Panc1 (cell line): ENCODE measurements at regions not wholly inside any gene's neighbourhood (a gene's known extent, or its start where the extent isn't known, plus 50 kb on each side); places are given as distances from the start of the nearest gene placed in this dataset.

Source experiments
- ATAC-seq: fragments of 200-7000 bp; cut with Tn5 transposase; 2 replicates; pipeline ENCODE4 v1.9.1; 2020; ENCODE audit warnings: mild to moderate bottlenecking, moderate library complexity
- BruUV-seq: library from RNA; stranded (reverse); fragments of 400-500 nt; replicated peaks from 2 replicates; lab custom pipeline; 2021; lab: Mats Ljungman, UMichigan
- CTCF ChIA-PET: fragments of 300-600 bp; sonication (Branson Sonifier 250); formaldehyde crosslinking; loops from one replicate; lab custom pipeline; 2022; ENCODE audit warnings: antibody characterized with exemption; lab: Charles Lee
- POLR2A ChIA-PET: fragments of 300-600 bp; sonication (Branson Sonifier 250); formaldehyde crosslinking; loops from one replicate; lab custom pipeline; 2022; ENCODE audit warnings: antibody characterized with exemption; lab: Charles Lee
- DNase-seq: peaks from one replicate; pipeline ENCODE4 v3.0.0-alpha.2; 2010; ENCODE audit warnings: low read depth, low spot score
- H3K27ac ChIP-seq: 2 replicates; pipeline ENCODE4 v1.5.1; 2011; ENCODE audit warnings: mild to moderate bottlenecking, low read length, inconsistent platforms
- H3K27me3 ChIP-seq: fragments of 200-500 bp; sonication (Bioruptor generic); 2 replicates; pipeline ENCODE4 v1.6.0; 2014; ENCODE audit warnings: low read length, inconsistent platforms; ENCODE audit not compliant: control insufficient read depth, insufficient read depth
- H3K36me3 ChIP-seq: fragments of 200-500 bp; sonication (Bioruptor generic); 2 replicates; pipeline ENCODE4 v1.5.1; 2014; ENCODE audit warnings: inconsistent platforms, mild to moderate bottlenecking, low read length, moderate library complexity; ENCODE audit not compliant: control insufficient read depth, insufficient read depth
- H3K4me1 ChIP-seq: 2 replicates; pipeline ENCODE4 v1.5.1; 2011; ENCODE audit warnings: inconsistent platforms, mild to moderate bottlenecking, low read length, moderate library complexity; ENCODE audit not compliant: control insufficient read depth, insufficient read depth
- H3K4me3 ChIP-seq, 2 experiments: 2 replicates each; pipeline ENCODE4 v1.5.1; 2011 to 2012; ENCODE audit warnings: low read depth in 2 of 2, low read length in 2 of 2, mild to moderate bottlenecking in 2 of 2, inconsistent platforms in 1 of 2, moderate library complexity in 1 of 2
- H3K9me3 ChIP-seq: fragments of 200-500 bp; sonication (Bioruptor generic); 2 replicates; pipeline ENCODE4 v1.5.1; 2014; ENCODE audit warnings: low read depth, mild to moderate bottlenecking, inconsistent platforms, low read length, moderate library complexity; ENCODE audit not compliant: control insufficient read depth, insufficient read depth
- CTCF ChIP-seq: fragments of 450-650 bp; IDR thresholded peaks from 2 replicates; pipeline ENCODE4 v1.5.1; 2017; ENCODE audit warnings: mild to moderate bottlenecking
- POLR2AphosphoS5 ChIP-seq: IDR thresholded peaks from 2 replicates; pipeline ENCODE4 v1.6.1; 2012; ENCODE audit warnings: mild to moderate bottlenecking, low read depth, low read length, moderate library complexity
- REST ChIP-seq, 2 experiments: IDR thresholded peaks; 2 replicates each; pipeline ENCODE4 v1.6.1; 2011 to 2012; ENCODE audit warnings: low read depth in 2 of 2, control low read depth in 1 of 2, low read length in 1 of 2, mild to moderate bottlenecking in 1 of 2, moderate library complexity in 1 of 2; ENCODE audit not compliant: insufficient read depth in 1 of 2
- SIN3A ChIP-seq: IDR thresholded peaks from 2 replicates; pipeline ENCODE4 v1.6.1; 2012; ENCODE audit warnings: low read depth, mild to moderate bottlenecking, low read length, moderate library complexity, borderline replicate concordance; ENCODE audit not compliant: insufficient read depth
- TCF7L2 ChIP-seq: IDR thresholded peaks from 2 replicates; pipeline ENCODE4 v1.6.1; 2011; ENCODE audit warnings: mild to moderate bottlenecking, low read depth, low read length, inconsistent platforms
- in situ Hi-C: cut with HindIII; loops from 2 replicates; pipeline ENCODE4 v1.10.0; 2016; ENCODE audit warnings: low sequenced_read_pairs, low pct_unique_long_range_greater_than_20kb
- intact Hi-C: fragments of 100-400 bp; cut with micrococcal nuclease; formaldehyde crosslinking; loops from one replicate; pipeline ENCODE4 v1.10.0; 2022; ENCODE audit not compliant: unreplicated experiment

GRCh38 chr2:194352505-194352904 is 1304.5 kb upstream of the SLC39A10 start:
- ATAC-seq, result no peak
- intact Hi-C loops (no loop called here), in situ Hi-C loops (no loop called here)
- no peaks in the 10 kb centered on the region for H3K4me1 ChIP-seq
- no peaks in the 10 kb centered on the region for H3K9me3 ChIP-seq
- TF ChIP-seq TCF7L2 (no peak), SIN3A (no peak), REST (IDR thresholded peaks at IDR 0.05; ENCODE audit: insufficient read depth in 1 of 2, low read depth in 2 of 2, low read length in 1 of 2) (no peak), POLR2AphosphoS5 (no peak), CTCF (no peak)
- DNase-seq, result no peak
- no peaks in the 10 kb centered on the region for H3K36me3 ChIP-seq
- H3K27ac ChIP-seq, result no peak overlapping the region
- BruUV-seq, result no TSS peak
- H3K27me3 ChIP-seq, result no peaks in the 10 kb centered on the region
- ChIA-PET CTCF (no interaction called here), POLR2A (no interaction called here)
- no peak overlapping the region for H3K4me3 ChIP-seq

- Histone ChIP-seq H3K36me3 (no peaks in the 10 kb centered on the region), H3K4me1 (no peaks in the 10 kb centered on the region), H3K27ac (no peak overlapping the region), H3K4me3 (no peak overlapping the region), H3K27me3 (no peaks in the 10 kb centered on the region), H3K9me3 (no peaks in the 10 kb centered on the region)
- no peak for ATAC-seq
- in situ Hi-C loops (no loop called here), intact Hi-C loops (no loop called here)
- BruUV-seq, result no TSS peak
- no peak for DNase-seq
- TF ChIP-seq POLR2AphosphoS5, result no peak
- TF ChIP-seq TCF7L2, result no peak
- TF ChIP-seq SIN3A, result no peak
- no peak for TF ChIP-seq REST (IDR thresholded peaks at IDR 0.05; ENCODE audit: insufficient read depth in 1 of 2, low read depth in 2 of 2, low read length in 1 of 2)
- no peak for TF ChIP-seq CTCF
- ChIA-PET CTCF (no interaction called here), POLR2A (no interaction called here)
Observed at GRCh38 chr2:194346193-194346592, 1310.8 kb upstream of the SLC39A10 start.
